Hematopoietic multipotent progenitor cell treated with erythropoietin and hydrocortisone succinate and interleukin-3 and kit ligand, for 8 days (in vitro differentiated cells): ENCODE measurements at regions not wholly inside any gene's neighbourhood (a gene's known extent, or its start where the extent isn't known, plus 50 kb on each side); places are given as distances from the start of the nearest gene placed in this dataset.

ENCODE experiments used
- DNase-seq: peaks from one replicate; pipeline ENCODE4 v3.0.0-alpha.2; 2015

GRCh38 chr16:66133643-66134338 lies 232.7 kb upstream of the CDH5 start:
- no peak for DNase-seq

GRCh38 chr16:66131895-66132294 lies 234.6 kb upstream of the CDH5 start:
- DNase-seq: no peak

GRCh38 chr16:66131156-66131807 lies 235.2 kb upstream of the CDH5 start:
- DNase-seq: no peak

DNA sequence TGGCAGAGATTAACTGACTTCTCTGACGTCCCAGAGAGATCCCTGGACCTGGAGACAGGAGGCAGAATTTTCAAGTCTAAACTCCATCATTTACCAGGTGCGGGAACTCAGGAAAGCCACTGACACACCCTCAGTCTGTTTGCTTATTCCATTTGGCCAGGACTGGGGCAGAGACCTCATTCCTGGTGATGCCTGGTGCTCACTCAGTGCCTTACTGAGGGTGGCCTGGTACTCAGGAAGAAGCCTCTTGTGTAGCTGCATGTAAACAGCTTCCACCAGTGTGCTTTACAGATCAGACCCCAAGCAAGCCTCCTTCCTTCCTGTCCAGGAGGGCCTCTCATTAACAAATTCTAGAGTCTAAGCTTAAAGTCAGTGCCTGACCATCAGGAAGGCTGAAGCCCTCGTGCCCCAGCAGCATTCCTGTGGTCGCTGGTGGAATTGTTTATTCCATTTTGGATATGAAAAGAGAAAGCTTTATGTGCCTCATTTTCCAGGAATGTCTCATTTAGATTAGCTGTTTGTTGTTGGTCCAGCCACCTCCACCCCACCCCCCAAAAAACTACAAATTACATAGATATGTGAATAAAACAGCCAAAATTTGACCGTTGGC lies 236.1 kb upstream of the CDH5 start:
- no peak for DNase-seq

DNA sequence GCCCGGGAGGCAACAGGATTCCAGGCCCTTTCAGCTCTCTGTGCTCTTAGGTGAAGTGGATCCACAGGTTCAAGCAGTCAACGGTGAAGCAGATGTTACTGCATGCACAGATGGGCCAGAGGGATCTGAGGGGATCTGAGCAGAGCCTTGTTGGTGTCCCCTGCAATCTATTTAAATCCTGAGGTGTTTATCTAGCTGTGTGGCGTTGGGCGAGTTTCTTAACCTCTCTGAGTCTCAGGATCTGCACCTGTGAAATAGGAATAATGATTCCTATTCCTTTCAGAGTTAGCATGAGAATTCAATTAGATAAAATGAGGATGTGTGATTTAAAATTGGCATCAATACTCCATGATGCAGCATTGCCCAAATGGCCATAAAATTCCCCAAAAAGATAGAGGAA lies 237.3 kb upstream of the CDH5 start:
- DNase-seq: no peak

- no peak for DNase-seq
Observed at GRCh38 chr16:66128371-66128770, 238.1 kb upstream of the CDH5 start.

GRCh38 chr16:66127459-66128370 lies 238.8 kb upstream of the CDH5 start:
- no peak for DNase-seq

DNA sequence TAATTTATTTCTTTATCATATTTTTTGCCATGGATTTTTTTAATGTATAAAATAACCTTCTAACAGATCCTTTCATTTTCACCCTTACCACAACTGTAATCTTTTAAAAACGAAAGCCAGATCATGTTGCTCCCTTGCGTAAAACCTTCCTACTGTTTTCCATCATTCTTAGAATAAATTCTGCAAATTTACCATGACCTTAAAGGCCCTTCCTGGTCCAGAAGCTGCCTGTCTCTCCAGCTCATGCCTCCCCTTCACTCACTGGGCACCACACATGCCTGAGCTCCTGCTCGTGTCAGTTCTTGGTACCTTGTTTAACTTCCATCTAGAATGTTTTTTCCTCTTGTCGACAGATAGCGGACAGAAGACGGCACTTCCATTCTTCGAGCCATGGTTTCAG lies 245.0 kb upstream of the CDH5 start:
- no peak for DNase-seq

DNA sequence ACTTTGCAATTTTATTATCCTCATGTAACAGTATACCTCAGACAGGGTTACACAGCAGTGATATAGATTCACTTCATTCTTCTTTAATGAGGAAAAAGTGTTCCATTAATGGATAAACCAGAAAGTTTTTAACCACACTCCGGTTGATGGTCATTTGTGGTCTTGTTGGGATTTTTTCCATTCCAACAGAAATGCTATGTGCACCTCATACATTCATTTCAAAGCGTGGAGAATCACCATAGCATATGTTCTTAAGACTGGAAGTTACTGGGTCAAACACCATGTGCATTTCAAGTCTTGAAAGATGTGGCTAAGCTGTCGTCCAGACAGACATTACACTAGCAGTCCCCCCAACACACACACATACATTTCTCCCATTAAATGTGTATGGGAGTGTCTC lies 245.8 kb upstream of the CDH5 start:
- no peak for DNase-seq

GRCh38 chr16:66116163-66117002 lies 250.1 kb upstream of the CDH5 start:
- DNase-seq: no peak

GRCh38 chr16:66115373-66115772 lies 251.1 kb upstream of the CDH5 start:
- DNase-seq: no peak

DNA sequence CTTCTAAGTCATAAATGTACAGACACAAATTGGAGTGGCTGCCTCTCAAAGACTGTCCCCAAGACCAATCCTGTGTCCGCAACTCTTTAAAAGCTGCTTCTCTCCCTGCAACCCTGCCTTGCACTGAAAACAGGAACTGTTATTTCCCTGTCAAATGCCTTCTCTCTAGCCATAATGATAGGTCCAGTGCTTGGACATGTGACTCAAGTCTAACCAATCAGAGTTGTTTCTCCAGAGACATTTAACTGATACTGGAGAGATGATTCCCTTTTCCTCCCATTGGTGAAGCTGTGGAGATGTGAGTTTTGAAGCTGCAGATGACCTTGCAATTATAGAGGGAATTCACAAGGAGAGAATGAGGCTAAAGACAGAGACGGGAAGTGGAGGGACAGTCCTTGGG lies 253.3 kb upstream of the CDH5 start:
- DNase-seq: no peak

DNA sequence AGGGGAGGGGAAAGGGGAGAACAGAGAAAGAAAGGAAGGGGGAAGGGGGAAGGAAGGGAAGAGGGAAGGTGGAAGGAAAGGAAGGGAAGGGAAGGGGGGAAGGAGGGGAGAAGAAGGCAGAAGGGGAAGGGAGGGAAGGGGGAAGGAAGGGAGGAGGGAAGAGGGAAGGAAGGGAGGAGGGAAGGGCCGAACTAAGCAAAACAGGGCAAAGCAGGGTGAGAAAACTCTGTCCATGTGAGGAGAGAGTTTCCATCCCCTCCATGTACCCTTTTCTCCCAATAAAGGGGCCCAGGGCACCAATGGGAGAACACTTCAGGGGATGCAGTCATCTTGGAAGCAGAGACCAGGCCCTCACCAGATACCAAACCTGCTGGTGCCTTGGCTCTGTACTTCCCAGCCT lies 256.8 kb upstream of the CDH5 start:
- DNase-seq: no peak

GRCh38 chr16:66107661-66108060 lies 258.8 kb upstream of the CDH5 start:
- no peak for DNase-seq

GRCh38 chr16:66103211-66103610 lies 263.3 kb upstream of the CDH5 start:
- DNase-seq: no peak

- no peak for DNase-seq
Observed at GRCh38 chr16:66099306-66099705, 267.2 kb upstream of the CDH5 start.

GRCh38 chr16:66097751-66098150 lies 268.7 kb upstream of the CDH5 start:
- no peak for DNase-seq

GRCh38 chr16:66095676-66096075 lies 270.8 kb upstream of the CDH5 start:
- DNase-seq: no peak

GRCh38 chr16:66093191-66093590 lies 273.3 kb upstream of the CDH5 start:
- no peak for DNase-seq

DNA sequence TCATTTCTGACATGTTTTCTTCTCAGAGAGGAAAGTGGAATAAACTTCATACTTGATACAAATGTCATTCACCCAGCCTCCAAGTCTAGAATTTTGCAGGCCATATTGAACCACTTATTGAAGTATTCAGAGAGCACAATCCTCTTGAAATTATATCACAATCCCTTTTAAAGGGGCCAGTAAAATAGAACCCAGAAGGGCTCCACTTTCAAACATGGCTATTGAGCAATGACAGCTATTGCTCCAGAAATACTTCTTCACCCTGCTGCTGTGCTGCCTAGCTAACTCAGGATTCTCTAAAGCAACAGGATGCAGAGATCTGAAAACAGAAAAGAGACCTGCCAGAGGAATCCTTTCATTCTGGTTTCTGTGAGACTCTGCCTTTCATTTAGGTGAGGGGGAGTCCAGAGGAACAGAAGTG lies 275.0 kb upstream of the CDH5 start:
- no peak for DNase-seq

DNA sequence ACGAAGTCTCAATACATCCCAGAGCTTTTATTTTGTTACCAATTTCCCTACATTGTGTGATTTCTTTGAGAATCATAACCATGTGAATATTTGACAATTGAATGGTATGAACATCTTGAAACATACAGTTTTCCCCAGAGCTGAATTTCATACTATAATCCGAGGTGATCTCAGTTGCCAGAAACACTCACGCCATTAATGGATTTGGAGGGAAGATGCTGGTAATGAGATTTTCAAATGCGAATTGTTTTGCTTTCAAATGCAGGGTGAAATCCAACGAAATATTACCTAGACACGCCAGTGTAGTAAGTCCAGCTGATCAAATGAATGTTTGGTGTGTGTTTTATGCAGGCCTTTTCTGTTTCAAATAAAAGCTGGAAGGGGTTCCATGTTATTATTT lies 277.8 kb upstream of the CDH5 start:
- no peak for DNase-seq

GRCh38 chr16:66087308-66087707 lies 279.2 kb upstream of the CDH5 start:
- DNase-seq: no peak
